Embryonic facial prominence (tissue), 1 donor: ENCODE measurements at regions not wholly inside any gene's neighbourhood (a gene's known extent, or its start where the extent isn't known, plus 50 kb on each side); places are given as distances from the start of the nearest gene placed in this dataset.

Experiments used
- DNase-seq: peaks from one replicate; pipeline ENCODE4 v3.0.0-alpha.2; 2016; ENCODE audit errors: extremely low spot score

DNA sequence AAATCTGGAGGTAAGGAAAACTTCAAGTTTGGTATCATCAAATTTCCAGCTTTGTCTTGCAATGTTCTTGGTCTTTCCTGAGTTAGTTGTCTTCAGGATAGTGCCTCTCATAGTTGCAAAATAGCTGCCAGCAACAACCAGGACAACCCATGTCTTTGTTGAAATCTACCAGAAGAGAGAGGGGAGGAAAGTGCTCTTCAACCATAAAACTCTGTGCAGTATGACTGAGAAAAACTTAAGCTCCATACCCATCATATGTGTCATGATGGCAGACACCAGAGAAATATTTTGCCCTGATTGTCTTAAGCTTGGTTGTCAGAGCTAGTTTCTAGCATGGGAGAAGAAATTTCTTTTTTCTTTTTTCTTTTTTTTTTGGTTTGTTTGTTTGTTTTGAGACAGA is 103.3 kb downstream of the SPRY2 start:
- no peak for DNase-seq

DNA sequence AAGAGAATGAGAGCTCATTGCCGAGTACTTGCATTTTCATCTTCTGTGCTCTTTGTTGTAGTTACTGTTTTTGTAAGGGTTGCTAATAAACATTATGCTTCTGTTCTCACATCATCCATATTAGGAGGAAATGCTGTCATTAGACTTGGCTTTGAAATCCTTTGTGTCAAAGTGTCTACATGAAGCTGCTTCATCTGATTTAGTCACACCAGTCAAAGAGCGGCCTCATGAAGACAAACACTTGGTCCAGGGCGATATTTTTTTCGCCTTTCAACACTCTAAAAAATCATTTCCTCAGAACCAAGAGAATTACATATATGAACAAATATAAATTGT is 105.0 kb downstream of the SPRY2 start:
- DNase-seq, result no peak

DNA sequence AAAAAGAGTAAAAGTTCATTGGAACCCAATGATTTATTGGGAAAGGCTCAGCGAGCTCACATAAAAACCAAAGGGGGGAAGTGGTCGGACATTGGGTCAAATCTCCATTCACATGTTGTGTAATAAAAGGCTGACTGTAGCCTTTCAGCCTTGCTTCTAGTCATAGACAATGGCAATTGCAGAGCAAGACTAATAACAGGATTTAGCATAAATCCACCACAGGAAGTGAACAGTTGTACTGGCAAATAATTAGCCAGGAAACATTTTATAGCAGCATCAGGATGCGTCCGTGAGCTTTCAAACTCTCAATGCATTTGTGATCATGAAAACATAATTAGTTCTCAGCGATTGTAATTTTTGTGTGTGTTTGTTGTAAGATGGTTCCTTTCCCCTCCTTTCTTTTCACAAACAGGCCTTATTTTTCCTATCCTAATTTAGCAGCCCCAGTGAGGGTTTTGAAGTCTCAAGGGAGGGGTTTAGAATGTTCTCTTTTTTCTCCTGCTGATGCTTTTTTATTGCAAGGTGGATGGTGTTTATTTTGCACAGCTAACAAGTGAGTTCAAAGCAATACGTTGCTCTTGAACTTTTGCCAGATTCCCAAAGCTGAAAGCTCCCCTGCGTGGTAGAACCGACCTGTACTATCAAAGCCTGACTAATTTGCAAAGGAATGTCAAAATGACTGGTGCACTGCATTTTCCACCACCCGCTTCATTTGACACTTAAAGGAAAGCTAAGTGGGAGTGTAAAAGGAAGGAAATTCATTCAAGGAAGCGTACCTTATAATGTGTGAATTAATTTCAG is 105.6 kb downstream of the SPRY2 start:
- no peak for DNase-seq

DNA sequence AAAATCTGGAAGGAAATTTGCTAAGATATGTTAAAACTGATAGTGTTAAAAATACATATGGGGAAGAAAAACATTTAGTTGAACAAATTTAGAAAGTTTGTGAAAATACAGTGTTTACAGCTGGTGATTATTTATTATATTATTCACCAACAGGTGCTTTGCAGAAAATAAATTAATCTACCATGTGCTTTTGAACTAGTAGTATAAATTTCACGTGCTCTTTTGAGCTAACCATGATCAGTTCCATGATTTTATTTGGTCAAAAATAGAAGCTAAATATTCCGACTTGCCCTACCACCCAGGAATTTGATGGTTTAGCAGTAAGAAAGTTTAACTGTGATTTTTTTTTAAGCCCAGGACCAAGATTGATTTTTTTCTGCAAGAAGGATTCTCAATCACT is 113.3 kb downstream of the SPRY2 start:
- DNase-seq, result no peak

DNA sequence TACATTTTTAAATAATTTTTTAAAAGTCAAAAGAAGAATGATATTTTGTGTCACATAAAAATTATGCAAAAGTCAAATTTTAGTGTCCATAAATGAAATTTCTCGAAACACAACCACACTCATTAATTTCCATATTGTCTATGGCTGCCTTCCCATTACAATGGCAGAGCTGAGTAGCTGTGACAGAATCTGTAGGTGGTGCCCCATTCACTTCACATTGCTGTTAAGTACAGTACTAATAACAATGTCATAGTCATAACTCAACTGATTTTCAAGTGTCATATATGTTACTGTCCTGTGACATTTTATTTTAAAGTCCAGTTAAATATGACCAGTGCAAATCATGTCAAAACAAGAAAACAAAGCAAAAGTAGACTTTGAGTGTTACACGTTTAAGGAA is 114.3 kb downstream of the SPRY2 start:
- no peak for DNase-seq

DNA sequence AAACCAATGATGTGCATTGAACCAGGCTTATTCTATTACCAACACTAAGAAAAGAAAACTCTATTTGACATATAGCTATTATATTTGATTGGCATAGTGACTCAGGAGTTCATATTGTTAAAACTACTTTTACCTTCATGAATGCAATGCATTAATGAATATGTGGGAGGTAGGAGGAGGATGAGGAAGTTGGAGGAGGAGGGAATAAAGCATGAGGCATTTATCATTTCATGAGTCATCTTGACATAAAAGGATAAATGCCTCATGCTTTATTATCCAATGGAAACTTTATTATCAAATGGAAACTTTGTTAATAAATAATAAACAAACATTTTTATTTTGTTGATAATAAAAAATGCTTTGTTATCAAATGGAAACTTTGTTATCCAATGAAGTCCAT is 116.5 kb downstream of the SPRY2 start:
- DNase-seq, result no peak

DNA sequence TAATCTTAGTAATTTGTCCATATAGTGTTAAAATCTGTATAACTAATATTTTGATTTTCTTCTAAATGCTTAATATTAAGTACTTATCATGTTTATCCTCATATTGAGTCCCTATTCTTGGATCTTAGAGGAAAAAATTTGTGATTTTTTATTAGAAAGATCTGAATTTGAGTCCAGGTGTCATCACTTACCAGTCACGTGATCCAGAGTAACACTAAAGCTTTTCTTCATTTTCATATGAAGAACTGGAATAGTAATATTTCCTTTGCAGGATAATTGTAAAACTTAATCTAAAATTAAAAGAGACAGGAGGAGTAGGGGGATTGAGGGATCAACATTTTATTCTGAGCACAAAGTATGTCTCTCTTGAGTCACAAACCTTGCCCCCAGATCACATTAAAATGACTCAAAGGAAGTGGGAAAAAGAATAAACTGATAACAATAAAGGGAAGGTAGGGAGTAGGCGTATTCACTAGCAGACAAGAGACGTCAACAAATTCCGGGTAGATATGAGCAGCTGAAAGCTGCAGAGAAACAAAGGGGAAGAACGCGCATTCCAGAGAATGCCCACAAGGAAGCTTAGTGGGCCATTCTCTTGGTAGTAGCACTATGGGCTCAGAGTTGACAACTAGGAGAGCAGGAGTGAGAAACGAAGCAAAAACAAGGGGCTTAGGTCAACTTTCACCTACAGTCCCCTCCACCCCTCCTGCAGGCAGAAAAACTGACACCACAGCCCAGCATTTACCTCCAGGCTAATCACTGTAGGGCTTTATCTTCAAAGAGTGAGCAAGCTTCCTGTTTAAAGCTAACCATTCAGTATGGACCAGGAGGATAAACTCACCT is 123.1 kb downstream of the SPRY2 start:
- DNase-seq, result no peak

DNA sequence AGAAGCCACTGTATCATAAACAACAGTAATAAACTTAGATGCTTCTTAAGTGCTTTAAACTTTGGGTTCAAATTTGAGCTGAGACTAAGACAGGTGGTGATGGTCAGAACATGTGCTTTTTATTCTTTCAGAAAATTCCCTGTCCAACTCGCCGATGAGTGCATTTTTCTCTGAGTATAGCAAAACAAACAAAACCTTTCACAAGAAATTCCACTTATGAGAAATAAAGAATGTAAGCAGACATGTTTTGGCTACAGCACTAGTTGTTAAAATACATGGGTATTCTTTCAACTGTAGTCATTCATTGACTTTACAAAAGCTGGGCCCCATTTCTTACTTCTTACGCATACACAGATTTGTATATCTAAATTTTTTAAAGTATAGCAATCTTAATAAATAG is 125.6 kb downstream of the SPRY2 start:
- no peak for DNase-seq

DNA sequence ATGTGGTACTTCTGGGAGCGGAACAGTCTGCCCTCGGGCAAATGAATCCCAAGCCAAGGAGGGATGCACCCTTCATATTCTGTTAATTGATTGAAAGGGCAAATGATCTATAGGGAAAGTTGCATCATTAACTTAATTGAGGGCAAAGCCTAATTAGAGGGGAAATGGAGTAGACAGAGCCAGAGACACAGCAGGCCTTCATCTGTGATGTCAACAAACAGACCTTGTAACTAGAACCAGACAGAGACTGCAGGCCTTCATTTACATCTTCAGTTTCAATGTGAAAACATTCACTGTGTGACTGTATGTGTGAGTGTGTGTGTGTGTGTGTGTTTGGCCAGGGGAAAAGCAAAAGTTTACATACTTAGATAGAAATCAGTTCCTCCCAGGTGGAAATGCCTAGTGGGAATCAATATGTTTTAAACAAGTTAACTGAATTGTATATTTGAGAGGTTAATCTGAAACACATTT is 126.4 kb downstream of the SPRY2 start:
- no peak for DNase-seq

DNA sequence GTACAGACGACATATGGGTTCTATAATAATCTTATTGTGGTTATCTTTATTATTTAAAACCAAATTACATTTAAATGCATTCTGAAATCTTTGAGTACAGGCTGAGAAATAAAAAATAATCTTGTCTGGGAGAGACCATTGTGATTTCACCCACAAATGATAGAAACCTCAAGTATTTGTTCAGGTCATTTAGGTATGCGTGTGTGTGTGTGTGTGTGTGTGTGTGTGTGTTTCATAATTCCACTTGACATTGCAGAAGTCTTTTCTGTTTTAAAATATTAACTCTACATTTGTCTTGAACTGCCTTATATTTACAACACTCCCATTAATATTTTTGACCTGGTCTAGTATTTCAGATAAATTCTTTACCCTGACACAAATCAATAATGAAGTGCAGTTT is 126.9 kb downstream of the SPRY2 start:
- DNase-seq, result no peak

DNA sequence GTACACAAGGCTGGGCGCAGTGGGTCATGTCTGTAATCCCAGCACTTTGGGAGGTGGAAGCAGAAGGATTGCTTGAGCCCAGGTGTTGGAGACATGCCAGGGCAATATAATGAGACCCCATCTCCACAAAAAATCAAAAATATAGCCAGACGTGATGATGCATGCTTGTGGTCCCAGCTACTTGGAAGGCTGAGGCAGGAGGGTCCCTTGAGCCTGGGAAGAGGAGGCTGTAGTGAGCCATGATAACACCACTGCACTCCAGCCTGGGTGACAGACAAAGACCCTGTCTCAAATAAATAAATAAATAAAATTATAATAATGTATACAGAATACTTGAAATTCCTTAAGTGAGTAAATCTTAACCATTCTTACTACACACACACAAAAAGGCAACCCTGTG is 127.7 kb downstream of the SPRY2 start:
- DNase-seq, result no peak

DNA sequence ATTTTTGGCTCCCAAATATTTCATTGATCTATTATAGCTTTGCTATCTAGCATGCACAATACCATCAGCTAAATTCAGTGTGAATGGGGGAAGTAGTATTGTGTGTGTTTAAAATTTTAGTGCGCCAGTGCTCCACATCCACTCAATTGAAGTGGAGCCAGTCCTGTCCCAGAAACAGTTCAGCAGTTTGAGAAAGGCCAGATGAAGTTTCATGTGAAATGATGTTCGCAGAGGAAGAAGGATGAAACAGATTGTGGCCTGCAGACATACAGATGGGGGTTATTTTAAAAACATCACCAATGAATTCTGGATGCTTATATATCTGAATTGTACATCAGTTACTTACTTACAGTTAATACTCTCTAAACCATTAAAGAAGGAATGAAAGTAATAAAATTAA is 129.4 kb downstream of the SPRY2 start:
- no peak for DNase-seq

DNA sequence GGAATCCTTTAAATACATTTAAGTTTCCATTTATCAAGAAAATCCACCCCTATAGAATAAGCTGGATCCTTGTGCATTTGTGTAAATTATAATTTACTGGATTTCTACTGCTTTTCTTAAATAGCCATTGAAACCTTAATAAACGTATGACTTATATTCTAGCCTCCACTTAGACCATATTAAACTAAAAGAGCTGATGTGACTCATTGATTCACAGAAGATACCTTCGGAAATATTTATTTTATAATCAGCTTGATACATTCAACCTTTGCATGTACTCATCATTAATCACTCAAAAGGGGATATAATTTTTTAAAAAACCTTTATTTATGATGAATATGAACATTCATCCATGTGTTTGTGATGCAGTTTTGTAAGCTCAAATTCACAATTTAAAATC is 136.3 kb downstream of the SPRY2 start:
- no peak for DNase-seq

DNA sequence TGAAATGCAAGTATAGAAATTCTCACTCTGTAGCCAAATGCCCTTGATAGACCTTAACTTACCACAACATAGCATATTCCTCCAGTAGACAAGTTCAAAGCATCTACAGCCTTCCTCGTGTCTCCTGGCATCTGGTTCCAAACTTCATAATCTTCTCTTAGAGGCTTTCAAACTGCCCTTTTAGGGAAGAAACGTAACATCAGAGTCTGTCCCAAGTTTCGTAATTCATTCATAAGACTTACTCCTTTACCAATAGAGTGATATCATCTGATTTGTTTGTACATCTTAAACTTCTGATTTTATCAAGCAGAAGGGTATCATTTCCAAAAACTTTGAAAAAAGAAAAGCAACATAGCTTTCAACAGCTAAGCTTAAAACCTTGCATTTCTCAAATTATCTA is 137.4 kb downstream of the SPRY2 start:
- no peak for DNase-seq

DNA sequence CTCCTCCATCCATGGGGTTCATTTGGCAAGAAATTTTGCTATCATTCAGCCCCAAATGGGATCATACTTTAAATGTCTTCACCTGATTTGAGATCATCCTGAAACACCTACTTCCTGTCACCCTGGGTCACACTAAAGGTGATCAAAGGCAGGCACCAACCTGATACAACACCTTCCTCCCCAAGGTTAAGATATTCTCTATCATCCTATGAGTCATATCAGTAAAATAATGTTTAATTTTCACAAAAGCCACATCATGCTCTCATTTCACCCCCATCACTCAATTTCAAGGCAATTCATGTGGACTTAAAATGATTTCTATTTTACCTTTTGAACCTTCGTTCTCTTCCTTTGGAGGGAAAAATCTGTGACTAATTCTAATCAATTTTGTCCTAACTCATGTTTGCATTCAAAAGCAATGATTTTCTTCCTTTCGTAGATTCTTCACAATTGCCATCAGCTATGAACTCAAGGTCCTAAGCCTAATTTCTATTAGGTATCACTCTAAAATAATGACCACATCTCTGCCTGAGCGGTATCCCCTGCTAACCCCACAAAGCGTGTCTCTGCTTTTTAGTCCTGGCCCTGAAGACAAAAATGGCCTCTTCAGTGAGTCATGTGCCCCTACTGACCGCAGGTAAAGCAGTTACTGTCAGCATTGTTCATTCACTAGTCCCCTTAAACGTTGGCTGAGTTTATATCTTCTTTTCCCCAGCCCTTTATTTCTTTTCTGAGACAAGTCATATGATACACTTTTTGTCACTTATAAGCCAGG is 139.0 kb downstream of the SPRY2 start:
- DNase-seq, result no peak

DNA sequence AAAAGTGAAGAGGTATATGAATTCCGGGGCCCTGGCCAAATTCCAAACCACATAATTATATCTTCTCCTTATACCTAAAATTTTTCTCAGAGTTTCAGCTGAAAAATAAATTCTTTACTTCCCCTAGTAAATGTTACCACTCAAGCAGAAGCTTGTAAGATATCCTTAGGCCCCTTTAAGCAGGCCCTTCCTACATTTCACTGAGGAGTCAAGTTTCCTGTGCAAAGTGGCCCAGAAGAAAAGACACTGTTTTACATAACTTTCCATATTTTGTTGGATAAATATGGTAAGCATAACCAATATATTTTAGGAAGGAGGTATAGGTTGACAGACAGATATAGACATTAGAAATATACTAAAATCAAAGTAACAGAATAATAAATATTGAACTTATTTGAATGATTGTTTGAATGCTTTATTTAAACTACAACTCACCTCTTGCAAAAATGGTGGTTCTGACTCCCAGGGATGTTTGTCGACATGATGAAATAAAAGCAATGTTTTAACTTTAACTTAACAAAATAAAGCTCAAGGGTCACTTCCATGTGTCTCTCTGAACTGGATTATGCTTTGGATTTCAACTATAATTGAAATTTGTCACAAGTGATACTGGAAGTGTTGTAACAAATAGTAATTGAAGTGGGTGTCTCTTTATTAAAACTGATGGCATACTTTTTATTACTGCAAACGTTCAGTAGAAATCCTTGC is 141.2 kb downstream of the SPRY2 start:
- no peak for DNase-seq

DNA sequence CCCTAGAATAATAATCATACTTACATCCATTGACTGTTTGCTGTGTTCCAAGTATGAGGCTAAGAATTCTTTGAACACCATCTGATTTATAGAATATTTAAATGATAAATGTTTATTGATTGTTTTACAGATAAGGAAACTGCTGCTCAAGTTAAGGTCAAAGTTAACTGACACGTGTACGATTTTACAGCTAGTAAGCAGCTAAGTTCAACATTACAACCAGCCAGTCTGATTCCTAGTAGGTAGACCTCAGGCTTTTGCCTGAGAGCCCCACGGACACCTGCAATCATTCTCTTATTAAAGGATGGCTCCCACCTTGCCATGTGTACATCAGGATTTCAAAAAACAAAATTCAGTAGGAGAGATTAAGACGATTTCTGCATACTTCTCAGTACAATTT is 141.9 kb downstream of the SPRY2 start:
- no peak for DNase-seq

DNA sequence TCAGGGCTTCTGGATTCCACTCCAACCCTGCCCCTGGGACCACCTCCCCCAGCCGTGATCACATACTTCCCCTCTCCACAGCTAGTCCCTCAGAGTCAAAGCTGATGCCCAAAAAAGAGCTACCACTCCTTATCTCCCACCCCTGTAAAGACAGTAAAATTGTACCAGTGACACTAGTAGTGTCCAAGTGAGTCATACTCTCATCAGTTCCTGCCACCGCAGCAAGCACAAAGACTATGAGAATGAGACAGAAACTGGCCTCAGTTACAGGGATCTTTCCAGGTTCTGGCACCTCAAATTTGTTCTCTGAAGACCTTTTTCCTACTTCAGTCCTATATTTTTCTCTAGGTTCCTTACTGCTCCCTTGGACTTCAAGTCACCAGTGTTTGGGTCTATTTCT is 144.2 kb downstream of the SPRY2 start:
- DNase-seq, result no peak

DNA sequence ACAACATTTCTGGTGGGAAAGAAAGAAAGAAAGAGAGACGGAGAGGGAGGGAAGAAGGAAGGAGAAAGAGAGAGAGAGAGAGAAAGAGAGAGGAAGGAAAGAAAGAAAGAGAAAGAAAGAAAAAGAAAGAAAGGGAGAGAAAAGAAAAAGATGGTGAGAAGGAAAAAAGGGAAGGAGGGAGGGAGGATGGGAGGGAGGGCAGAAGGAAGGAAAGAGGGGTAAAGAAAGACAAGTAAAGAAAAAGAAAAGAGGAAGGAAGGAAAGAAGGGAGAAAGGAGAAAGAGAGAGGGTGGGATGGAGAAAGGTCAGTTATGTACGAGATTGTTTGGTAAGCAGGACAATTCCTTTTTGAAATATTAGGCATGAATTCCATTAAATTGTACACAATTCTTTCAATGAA is 145.3 kb downstream of the SPRY2 start:
- DNase-seq, result no peak

DNA sequence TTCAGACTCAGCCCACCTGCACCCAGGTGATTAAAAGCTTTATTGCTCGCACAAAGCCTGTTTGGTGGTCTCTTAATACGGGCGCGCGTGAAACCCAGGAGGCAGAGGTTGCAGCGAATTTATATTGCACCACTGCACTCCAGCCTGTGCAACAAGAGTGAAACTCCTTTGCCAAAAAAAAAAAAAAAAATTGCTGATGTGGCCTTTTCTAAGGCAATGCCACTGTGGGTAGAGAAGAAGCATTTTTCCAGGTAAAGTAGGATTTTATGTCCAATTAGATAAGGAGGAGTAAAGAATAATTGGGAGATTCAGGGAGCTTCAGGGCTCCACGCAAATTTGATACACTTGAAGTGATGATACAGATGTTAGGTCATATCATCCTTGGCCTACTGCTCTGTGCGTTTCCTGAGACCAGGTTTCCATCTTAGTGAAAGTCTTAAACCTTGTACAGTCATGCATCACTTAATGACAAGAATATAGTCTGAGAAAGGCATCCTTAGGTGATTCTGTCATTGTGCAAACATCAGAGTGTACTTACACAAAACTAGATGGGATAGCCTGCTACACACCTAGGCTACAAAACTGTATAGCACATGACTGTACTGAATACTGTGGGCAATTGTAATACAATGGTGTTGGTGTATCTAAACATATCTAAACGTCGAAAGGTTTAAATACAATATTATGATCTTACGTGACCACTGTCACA is 150.9 kb downstream of the SPRY2 start:
- no peak for DNase-seq

DNA sequence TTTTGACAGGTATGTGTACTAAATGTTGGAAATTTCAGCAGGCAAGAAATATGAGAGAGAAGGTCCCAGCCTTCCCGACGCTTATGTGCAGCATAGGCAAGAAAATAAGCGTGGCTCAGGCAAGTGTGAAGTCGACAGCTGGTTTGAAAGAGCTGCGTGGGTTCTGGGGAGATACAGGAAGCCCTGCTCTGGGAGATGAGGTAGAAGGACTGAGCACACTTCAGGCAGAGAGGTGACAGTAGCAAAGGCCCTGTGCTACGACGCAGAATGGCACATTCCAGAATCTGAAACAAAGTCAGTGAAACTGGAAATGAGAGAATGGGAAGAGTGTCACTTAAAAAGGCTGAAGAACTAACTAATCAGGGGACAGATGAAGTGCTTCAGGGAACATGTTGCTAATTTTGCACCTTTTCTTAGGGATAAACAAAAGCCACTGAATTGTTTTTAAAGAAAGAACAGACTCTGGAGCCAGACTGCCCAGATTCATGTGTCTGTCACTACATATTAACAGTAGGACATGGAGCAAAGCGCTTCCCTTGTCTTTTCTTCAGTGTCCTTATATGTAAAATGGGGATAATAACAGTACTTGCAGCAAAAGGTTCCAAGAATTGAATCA is 160.1 kb downstream of the SPRY2 start:
- no peak for DNase-seq
